ENCODE measurements at regions not wholly inside any gene's neighbourhood (a gene's known extent, or its start where the extent isn't known, plus 50 kb on each side); places are given as distances from the start of the nearest gene placed in this dataset.

GRCh38 chr22:48352086-48352911 is 1475.4 kb downstream of the BRD1 start:
- DNase-seq, result no peak

- DNase-seq, result no peak
Measured at GRCh38 chr22:48351376-48352085, 1476.1 kb downstream of the BRD1 start.

- no peak for DNase-seq
Measured at GRCh38 chr22:48350456-48350855, 1477.2 kb downstream of the BRD1 start.

GRCh38 chr22:48348855-48349254 is 1478.8 kb downstream of the BRD1 start:
- no peak for DNase-seq

GRCh38 chr22:48347311-48347710 is 1480.4 kb downstream of the BRD1 start:
- DNase-seq, result no peak

- no peak for DNase-seq
Measured at GRCh38 chr22:48346911-48347310, 1480.8 kb downstream of the BRD1 start.

GRCh38 chr22:48346311-48346710 is 1481.4 kb downstream of the BRD1 start:
- DNase-seq, result no peak

GRCh38 chr22:48345631-48346030 is 1482.0 kb downstream of the BRD1 start:
- DNase-seq, result no peak

GRCh38 chr22:48343461-48343860 is 1484.2 kb downstream of the BRD1 start:
- DNase-seq, result no peak

GRCh38 chr22:48342732-48343131 is 1484.9 kb downstream of the BRD1 start:
- no peak for DNase-seq

GRCh38 chr22:48342016-48342415 is 1485.7 kb downstream of the BRD1 start:
- no peak for DNase-seq

- no peak for DNase-seq
Measured at GRCh38 chr22:48340727-48341709, 1486.7 kb downstream of the BRD1 start.

GRCh38 chr22:48340191-48340590 is 1487.5 kb downstream of the BRD1 start:
- no peak for DNase-seq

GRCh38 chr22:48338793-48339705 is 1488.6 kb downstream of the BRD1 start:
- DNase-seq, result no peak

- DNase-seq, result no peak
Measured at GRCh38 chr22:48337957-48338792, 1489.5 kb downstream of the BRD1 start.

GRCh38 chr22:48336339-48337060 is 1491.2 kb downstream of the BRD1 start:
- no peak for DNase-seq

GRCh38 chr22:48335442-48336139 is 1492.1 kb downstream of the BRD1 start:
- peak; percentile 36 for DNase-seq

- no peak for DNase-seq
Measured at GRCh38 chr22:48334971-48335370, 1492.7 kb downstream of the BRD1 start.
